ENCODE measurements at regions not wholly inside any gene's neighbourhood (a gene's known extent, or its start where the extent isn't known, plus 50 kb on each side); places are given as distances from the start of the nearest gene placed in this dataset.

DNA sequence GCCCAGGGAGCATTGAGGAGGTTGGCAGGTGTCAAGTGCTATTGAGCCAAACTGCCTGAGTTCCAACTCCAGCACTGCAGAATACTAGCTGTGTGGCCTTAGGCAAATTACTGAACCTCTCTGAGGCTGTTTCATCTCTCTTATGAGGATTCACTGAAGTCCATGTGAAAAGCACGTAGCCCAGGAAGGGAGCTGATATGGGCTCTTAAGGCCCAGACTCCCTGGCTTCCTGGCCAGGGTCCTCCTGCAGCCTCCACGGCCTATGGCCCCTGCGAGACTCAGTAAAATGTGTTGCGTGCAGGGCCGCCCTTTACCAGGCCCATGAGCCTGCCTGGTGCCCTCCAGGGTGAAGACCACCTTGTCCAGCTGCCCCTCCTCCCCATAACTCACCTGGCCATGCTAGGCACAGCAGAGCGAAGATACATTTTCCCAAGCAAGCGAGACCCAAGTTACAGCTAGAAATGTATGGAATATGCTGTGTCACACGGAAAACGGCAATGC is 133.7 kb upstream of the TNRC6C start:
- Mint-ChIP-seq H3K4me3 (no peak overlapping the region), H3K36me3 (ENCODE audit: low read depth) (no peaks in the 10 kb centered on the region), H3K27ac (ENCODE audit: unreplicated experiment) (no peak overlapping the region), H3K4me1 (peaks cover 32% of the 10 kb centered on the region), H3K9me3 (no peaks in the 10 kb centered on the region), H3K27me3 (ENCODE audit: low read depth) (no peaks in the 10 kb centered on the region)
- no peak for DNase-seq (ENCODE audit: low read depth, low spot score)
- TF ChIP-seq, protein P1, sequence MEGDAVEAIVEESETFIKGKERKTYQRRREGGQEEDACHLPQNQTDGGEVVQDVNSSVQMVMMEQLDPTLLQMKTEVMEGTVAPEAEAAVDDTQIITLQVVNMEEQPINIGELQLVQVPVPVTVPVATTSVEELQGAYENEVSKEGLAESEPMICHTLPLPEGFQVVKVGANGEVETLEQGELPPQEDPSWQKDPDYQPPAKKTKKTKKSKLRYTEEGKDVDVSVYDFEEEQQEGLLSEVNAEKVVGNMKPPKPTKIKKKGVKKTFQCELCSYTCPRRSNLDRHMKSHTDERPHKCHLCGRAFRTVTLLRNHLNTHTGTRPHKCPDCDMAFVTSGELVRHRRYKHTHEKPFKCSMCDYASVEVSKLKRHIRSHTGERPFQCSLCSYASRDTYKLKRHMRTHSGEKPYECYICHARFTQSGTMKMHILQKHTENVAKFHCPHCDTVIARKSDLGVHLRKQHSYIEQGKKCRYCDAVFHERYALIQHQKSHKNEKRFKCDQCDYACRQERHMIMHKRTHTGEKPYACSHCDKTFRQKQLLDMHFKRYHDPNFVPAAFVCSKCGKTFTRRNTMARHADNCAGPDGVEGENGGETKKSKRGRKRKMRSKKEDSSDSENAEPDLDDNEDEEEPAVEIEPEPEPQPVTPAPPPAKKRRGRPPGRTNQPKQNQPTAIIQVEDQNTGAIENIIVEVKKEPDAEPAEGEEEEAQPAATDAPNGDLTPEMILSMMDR (conservative IDR thresholded peaks at IDR 0.05), result no peak

DNA sequence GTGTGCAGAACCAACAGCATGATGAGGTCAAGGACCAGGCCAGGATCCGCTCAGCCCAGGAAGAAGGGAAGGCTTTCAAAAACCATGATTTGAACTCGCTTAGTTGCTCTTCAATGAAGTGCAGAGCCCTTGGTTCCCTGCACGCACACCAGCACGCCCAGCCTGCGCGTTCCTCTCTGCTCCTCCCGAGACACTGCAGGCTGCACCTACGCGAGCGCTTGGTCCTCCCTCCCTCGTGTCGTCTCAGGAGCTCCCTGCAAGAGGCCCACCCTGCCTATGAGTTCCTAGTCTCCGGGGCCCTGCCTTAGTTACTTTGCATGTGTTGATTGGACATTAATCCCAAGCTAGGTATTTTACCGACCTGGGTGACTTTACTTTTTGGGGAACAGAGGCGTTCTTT is 132.9 kb upstream of the TNRC6C start:
- H3K9me3 Mint-ChIP-seq, result no peaks in the 10 kb centered on the region
- H3K4me3 Mint-ChIP-seq, result no peak overlapping the region
- TF ChIP-seq, protein P1 (conservative IDR thresholded peaks at IDR 0.05), result no peak
- no peak for DNase-seq (ENCODE audit: low read depth, low spot score)
- no peaks in the 10 kb centered on the region for H3K27me3 Mint-ChIP-seq (ENCODE audit: low read depth)
- H3K36me3 Mint-ChIP-seq (ENCODE audit: low read depth), result no peaks in the 10 kb centered on the region
- peaks cover 40% of the 10 kb centered on the region for H3K4me1 Mint-ChIP-seq
- no peak overlapping the region for H3K27ac Mint-ChIP-seq (ENCODE audit: unreplicated experiment)

DNA sequence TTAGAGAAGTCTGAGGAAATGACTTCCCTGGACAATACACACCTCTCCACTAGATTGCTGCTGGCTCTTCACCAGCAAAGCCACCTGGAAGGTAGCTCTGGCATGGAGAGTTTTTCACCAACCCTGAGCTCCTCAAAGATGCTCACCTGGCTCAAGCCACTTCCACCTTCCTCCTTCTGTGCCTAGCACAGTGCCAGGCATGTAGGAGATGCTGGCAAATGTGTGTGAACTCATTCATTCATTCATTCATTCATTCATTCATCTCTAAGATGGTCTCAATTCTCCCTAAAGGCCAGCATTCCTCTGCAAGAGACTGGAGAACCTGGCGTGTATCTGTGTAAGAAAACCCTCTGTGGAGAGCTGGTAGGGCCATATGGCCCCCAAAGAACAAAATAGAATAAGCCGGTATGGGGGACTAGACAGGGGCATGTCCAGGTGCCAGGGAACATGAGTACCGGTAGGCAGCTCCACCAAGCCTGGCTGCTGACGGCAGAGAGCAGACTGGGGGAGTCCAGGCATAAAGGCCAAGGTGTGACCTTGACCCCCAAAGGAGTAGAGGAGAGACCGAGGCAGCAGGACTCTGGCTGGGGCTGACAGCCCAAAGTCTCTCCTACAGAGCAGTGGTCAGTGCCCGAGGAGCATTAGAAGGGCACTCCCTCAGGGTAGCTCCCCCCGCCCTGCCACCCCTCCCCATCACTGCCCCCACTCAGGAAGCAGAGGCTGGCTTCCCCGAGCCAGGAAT is 132.2 kb upstream of the TNRC6C start:
- Mint-ChIP-seq H3K9me3 (no peaks in the 10 kb centered on the region), H3K4me1 (peaks cover 47% of the 10 kb centered on the region), H3K27me3 (ENCODE audit: low read depth) (no peaks in the 10 kb centered on the region), H3K36me3 (ENCODE audit: low read depth) (no peaks in the 10 kb centered on the region), H3K4me3 (no peak overlapping the region), H3K27ac (ENCODE audit: unreplicated experiment) (no peak overlapping the region)
- DNase-seq (ENCODE audit: low read depth, low spot score), result no peak
- TF ChIP-seq, protein P1 (conservative IDR thresholded peaks at IDR 0.05), result no peak

DNA sequence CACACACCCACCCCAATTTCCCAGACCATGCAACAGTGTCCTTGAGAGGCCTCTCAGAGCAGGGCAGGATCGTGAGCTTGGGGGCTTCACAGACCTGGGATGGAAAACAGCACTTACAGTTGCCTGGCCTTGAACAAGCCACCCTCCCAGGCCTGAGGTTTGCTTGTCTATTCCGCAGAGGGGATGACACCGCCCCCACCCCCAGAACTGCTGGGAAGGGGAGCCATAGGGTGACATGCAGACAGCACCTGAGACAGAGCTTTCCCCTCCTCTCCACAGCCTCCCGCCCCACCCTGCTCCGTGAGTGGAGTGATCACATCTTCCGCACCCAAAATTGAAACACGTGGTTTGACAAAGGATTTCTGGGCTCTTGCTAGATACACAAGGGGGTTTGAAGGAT is 131.5 kb upstream of the TNRC6C start:
- H3K27ac Mint-ChIP-seq (ENCODE audit: unreplicated experiment), result no peak overlapping the region
- TF ChIP-seq, protein P1 (conservative IDR thresholded peaks at IDR 0.05), result no peak
- no peaks in the 10 kb centered on the region for H3K9me3 Mint-ChIP-seq
- H3K4me3 Mint-ChIP-seq, result no peak overlapping the region
- no peaks in the 10 kb centered on the region for H3K27me3 Mint-ChIP-seq (ENCODE audit: low read depth)
- peaks cover 54% of the 10 kb centered on the region for H3K4me1 Mint-ChIP-seq
- H3K36me3 Mint-ChIP-seq (ENCODE audit: low read depth), result no peaks in the 10 kb centered on the region
- DNase-seq (ENCODE audit: low read depth, low spot score), result no peak

DNA sequence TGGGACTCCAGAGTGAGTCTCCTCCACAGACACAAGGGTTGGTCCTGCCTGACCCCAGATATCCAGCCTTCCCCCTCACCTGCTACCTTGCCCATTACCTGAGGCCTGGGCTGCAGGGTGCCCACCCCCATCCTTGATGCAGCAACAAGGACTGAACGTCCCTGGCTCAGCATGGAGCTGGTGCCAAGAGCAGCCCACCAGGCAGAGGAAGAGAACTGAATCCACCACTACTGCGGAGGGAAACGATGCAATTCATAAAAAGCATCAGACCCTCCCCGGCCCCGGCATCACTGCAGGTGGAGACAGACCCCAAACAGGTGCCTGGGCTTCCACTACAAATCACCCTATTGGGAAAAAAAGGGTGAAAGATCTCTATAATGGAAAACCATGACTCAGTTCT is 131.0 kb upstream of the TNRC6C start:
- TF ChIP-seq, protein P1 (conservative IDR thresholded peaks at IDR 0.05), result no peak
- Mint-ChIP-seq H3K4me3 (no peak overlapping the region), H3K27ac (ENCODE audit: unreplicated experiment) (no peak overlapping the region), H3K4me1 (peaks cover 59% of the 10 kb centered on the region), H3K36me3 (ENCODE audit: low read depth) (no peaks in the 10 kb centered on the region), H3K9me3 (no peaks in the 10 kb centered on the region), H3K27me3 (ENCODE audit: low read depth) (no peaks in the 10 kb centered on the region)
- no peak for DNase-seq (ENCODE audit: low read depth, low spot score)

Measured in neural crest cell (in vitro differentiated cells).